Gastroesophageal sphincter (tissue), 3 donors: ENCODE measurements at regions not wholly inside any gene's neighbourhood (a gene's known extent, or its start where the extent isn't known, plus 50 kb on each side); places are given as distances from the start of the nearest gene placed in this dataset.

ENCODE experiments used
- CTCF ChIP-seq, 4 experiments: fragments of 200-600 bp in 2 of 4; fragments of 450-650 bp in 2 of 4; sonication (generic) in 1 of 4; IDR thresholded peaks; one replicate each; pipeline ENCODE4 v1.5.1; 2017 to 2019; ENCODE audit warnings: antibody characterized with exemption in 4 of 4, mild to moderate bottlenecking in 2 of 4, moderate library complexity in 2 of 4
- EP300 ChIP-seq: sonication (generic); formaldehyde crosslinking; IDR thresholded peaks from one replicate; pipeline ENCODE4 v1.6.1; 2017; ENCODE audit warnings: antibody characterized with exemption, mild to moderate bottlenecking
- POLR2A ChIP-seq, 2 donors: fragments of 450-650 bp; IDR thresholded peaks; one replicate each; pipeline ENCODE4 v1.6.1; 2017; ENCODE audit warnings: antibody characterized with exemption in 2 of 2, mild to moderate bottlenecking in 2 of 2, moderate library complexity in 1 of 2
- POLR2AphosphoS5 ChIP-seq: sonication (generic); formaldehyde crosslinking; IDR thresholded peaks from one replicate; pipeline ENCODE4 v1.6.1; 2017; ENCODE audit warnings: antibody characterized with exemption

- TF ChIP-seq POLR2AphosphoS5 (no peak), CTCF (IDR thresholded peaks at IDR 0.05) (no peak), POLR2A (IDR thresholded peaks at IDR 0.05) (no peak), EP300 (no peak)
Observed at GRCh38 chrX:43479850-43480249, 176.2 kb upstream of the MAOA start.
